Liver (tissue), 3 donors: ENCODE measurements at regions not wholly inside any gene's neighbourhood (a gene's known extent, or its start where the extent isn't known, plus 50 kb on each side); places are given as distances from the start of the nearest gene placed in this dataset.

Experiments used
- CTCF ChIP-seq: fragments of 150-350 bp; IDR thresholded peaks from 2 replicates; pipeline ENCODE4 v1.5.1; 2017; ENCODE audit warnings: improper control_type of control experiment, low read depth, low read length; ENCODE audit not compliant: missing input control
- REST ChIP-seq: IDR thresholded peaks from 2 replicates; pipeline ENCODE4 v1.6.1; 2016; ENCODE audit warnings: antibody characterized with exemption, mild to moderate bottlenecking
- TAF1 ChIP-seq: conservative IDR thresholded peaks from 2 replicates; pipeline ENCODE4 v1.6.1; 2016; ENCODE audit warnings: antibody characterized with exemption, mild to moderate bottlenecking
- donor health status: healthy.
- donor health status: healthy.

GRCh38 chr9:2396622-2397285 lies 224.8 kb upstream of the VLDLR start:
- TF ChIP-seq CTCF, result no peak
- no peak for TF ChIP-seq TAF1
- TF ChIP-seq REST, result no peak
